Ishikawa (cell line): ENCODE measurements at regions not wholly inside any gene's neighbourhood (a gene's known extent, or its start where the extent isn't known, plus 50 kb on each side); places are given as distances from the start of the nearest gene placed in this dataset.

Experiments
- CEBPB ChIP-seq: IDR thresholded peaks from 2 replicates; pipeline ENCODE4 v1.6.1; 2012
- CREB1 ChIP-seq: IDR thresholded peaks from 2 replicates; pipeline ENCODE4 v1.6.1; 2012; ENCODE audit warnings: low read depth
- EGR1 ChIP-seq: IDR thresholded peaks from 2 replicates; pipeline ENCODE4 v1.6.1; 2012
- EP300 ChIP-seq: IDR thresholded peaks from 2 replicates; pipeline ENCODE4 v1.6.1; 2012; ENCODE audit warnings: borderline replicate concordance
- FOXM1 ChIP-seq: IDR thresholded peaks from 2 replicates; pipeline ENCODE4 v1.6.1; 2012; ENCODE audit warnings: low read depth, borderline replicate concordance
- MAX ChIP-seq: IDR thresholded peaks from 2 replicates; pipeline ENCODE4 v1.6.1; 2012
- NFIC ChIP-seq: IDR thresholded peaks from 2 replicates; pipeline ENCODE4 v1.6.1; 2012
- RAD21 ChIP-seq: IDR thresholded peaks from 2 replicates; pipeline ENCODE4 v1.6.1; 2012; ENCODE audit warnings: low read depth
- TAF1 ChIP-seq: IDR thresholded peaks from 2 replicates; pipeline ENCODE4 v1.6.1; 2012; ENCODE audit warnings: low read depth, mild to moderate bottlenecking
- TCF12 ChIP-seq: IDR thresholded peaks from 2 replicates; pipeline ENCODE4 v1.6.1; 2012; ENCODE audit warnings: low read depth
- TEAD4 ChIP-seq: IDR thresholded peaks from 2 replicates; pipeline ENCODE4 v1.6.1; 2012
- USF1 ChIP-seq: IDR thresholded peaks from 2 replicates; pipeline ENCODE4 v1.6.1; 2012
- YY1 ChIP-seq: IDR thresholded peaks from 2 replicates; pipeline ENCODE4 v1.6.1; 2012; ENCODE audit warnings: low read depth
- ZBTB7A ChIP-seq: IDR thresholded peaks from 2 replicates; pipeline ENCODE4 v1.6.1; 2012; ENCODE audit warnings: low read depth
- TF ChIP-seq, protein P1 (sequence below): IDR thresholded peaks from 2 replicates; pipeline ENCODE4 v1.6.1; 2012; ENCODE audit warnings: low read depth, mild to moderate bottlenecking

- TF ChIP-seq TEAD4 (no peak), TAF1 (no peak), ZBTB7A (no peak), TCF12 (no peak), RAD21 (no peak)
Measured at GRCh38 chr10:58066979-58067378, 200.7 kb downstream of the IPMK start.

GRCh38 chr10:58066126-58066525 is 201.6 kb downstream of the IPMK start:
- TF ChIP-seq EGR1, result no peak
- TF ChIP-seq, protein P1, sequence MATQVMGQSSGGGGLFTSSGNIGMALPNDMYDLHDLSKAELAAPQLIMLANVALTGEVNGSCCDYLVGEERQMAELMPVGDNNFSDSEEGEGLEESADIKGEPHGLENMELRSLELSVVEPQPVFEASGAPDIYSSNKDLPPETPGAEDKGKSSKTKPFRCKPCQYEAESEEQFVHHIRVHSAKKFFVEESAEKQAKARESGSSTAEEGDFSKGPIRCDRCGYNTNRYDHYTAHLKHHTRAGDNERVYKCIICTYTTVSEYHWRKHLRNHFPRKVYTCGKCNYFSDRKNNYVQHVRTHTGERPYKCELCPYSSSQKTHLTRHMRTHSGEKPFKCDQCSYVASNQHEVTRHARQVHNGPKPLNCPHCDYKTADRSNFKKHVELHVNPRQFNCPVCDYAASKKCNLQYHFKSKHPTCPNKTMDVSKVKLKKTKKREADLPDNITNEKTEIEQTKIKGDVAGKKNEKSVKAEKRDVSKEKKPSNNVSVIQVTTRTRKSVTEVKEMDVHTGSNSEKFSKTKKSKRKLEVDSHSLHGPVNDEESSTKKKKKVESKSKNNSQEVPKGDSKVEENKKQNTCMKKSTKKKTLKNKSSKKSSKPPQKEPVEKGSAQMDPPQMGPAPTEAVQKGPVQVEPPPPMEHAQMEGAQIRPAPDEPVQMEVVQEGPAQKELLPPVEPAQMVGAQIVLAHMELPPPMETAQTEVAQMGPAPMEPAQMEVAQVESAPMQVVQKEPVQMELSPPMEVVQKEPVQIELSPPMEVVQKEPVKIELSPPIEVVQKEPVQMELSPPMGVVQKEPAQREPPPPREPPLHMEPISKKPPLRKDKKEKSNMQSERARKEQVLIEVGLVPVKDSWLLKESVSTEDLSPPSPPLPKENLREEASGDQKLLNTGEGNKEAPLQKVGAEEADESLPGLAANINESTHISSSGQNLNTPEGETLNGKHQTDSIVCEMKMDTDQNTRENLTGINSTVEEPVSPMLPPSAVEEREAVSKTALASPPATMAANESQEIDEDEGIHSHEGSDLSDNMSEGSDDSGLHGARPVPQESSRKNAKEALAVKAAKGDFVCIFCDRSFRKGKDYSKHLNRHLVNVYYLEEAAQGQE, result no peak
- TF ChIP-seq RAD21, result no peak
- no peak for TF ChIP-seq TAF1
- no peak for TF ChIP-seq YY1
- no peak for TF ChIP-seq EP300
- TF ChIP-seq TEAD4, result no peak
- TF ChIP-seq FOXM1, result no peak
- no peak for TF ChIP-seq CREB1
- TF ChIP-seq TCF12, result no peak
- no peak for TF ChIP-seq MAX
- no peak for TF ChIP-seq CEBPB
- TF ChIP-seq USF1, result no peak
- TF ChIP-seq ZBTB7A, result no peak
- no peak for TF ChIP-seq NFIC

GRCh38 chr10:58065529-58065815 is 202.2 kb downstream of the IPMK start:
- no peak for TF ChIP-seq TEAD4
- no peak for TF ChIP-seq ZBTB7A
- no peak for TF ChIP-seq MAX
- no peak for TF ChIP-seq FOXM1
- TF ChIP-seq RAD21, result no peak
- no peak for TF ChIP-seq TAF1
- TF ChIP-seq, protein P1, result no peak
- TF ChIP-seq EP300, result no peak
- no peak for TF ChIP-seq EGR1
- TF ChIP-seq NFIC, result no peak
- TF ChIP-seq YY1, result no peak
- TF ChIP-seq CEBPB, result no peak
- TF ChIP-seq TCF12, result no peak
- TF ChIP-seq CREB1, result no peak
- no peak for TF ChIP-seq USF1

DNA sequence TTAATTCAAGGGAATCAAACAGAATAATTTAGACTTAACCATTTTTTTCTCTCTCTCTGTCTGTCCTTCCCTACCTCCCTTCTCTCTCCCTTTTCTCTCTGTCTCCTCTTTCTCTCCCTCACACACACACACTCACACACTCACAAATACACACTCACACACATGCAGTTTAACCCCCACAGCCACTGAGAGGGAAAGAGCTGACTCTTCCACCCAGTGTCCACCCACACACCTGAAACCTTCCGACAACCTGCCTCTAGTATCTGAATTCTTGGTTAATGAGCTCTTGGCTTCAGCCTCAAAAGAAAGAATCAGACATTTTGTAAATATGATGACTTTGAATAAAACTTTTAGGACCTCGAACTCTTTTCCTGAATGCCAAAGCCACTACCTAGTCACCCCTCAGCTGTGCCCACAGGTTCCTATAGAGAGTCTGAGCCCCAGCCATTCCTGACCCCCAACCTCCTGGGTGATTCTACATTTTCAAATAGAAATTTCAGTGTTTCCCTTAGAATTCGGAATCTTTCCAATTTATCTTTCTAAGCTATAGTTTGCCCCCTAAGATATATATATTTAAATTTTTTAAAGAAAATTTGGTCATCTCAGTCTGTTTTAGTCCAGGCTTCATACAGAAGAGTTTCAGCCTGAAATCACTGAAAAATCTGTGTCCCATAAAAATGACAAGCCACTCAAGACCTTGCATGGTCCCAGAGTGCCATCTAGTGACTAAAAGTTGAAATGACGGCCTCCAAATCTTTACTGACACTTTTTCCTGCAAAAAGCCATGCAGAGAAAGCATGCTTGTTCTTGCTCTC is 202.8 kb downstream of the IPMK start:
- TF ChIP-seq USF1, result no peak
- TF ChIP-seq RAD21, result peak; percentile 85

DNA sequence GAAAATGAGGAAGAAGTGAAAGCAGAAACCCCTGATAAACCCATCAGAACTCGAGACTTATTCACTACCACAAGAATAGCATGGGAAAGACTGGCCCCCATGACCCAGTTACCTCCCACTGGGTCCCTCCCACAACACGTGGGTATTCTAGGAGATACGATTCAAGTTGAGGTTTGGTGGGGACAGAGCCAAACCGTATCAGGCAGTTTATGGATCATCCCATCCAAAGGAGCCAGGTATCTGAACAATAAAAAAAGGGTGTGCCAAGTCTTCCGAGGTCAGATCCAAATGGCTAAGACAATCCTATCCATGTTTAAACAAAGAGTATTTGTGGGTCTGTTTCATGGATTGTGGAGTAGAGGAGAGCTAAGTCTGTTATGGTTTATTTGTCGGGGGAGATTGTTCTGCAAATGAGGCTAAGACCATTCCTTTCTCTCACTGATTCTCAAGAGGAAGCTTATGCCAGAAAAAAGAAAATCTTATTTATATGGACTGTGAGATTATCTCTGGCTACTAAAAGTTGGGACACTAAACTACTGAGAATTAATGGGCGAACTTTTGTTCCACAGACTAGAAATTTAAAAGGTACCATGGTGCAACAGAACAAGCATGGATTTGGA is 203.7 kb downstream of the IPMK start:
- TF ChIP-seq, protein P1, result no peak
- TF ChIP-seq TEAD4 (no peak), TAF1 (no peak), EGR1 (no peak), ZBTB7A (no peak), CREB1 (no peak)
